ENCODE measurements at regions not wholly inside any gene's neighbourhood (a gene's known extent, or its start where the extent isn't known, plus 50 kb on each side); places are given as distances from the start of the nearest gene placed in this dataset.

- ATAC-seq (no peak), DNase-seq (ENCODE audit: low spot score) (no peak)
- Mint-ChIP-seq H3K27me3 (ENCODE audit: insufficient read depth, low read depth, poor library complexity) (peaks cover 8% of the 10 kb centered on the region), H3K9me3 (no peaks in the 10 kb centered on the region), H3K4me1 (peaks cover 8% of the 10 kb centered on the region), H3K4me3 (no peak overlapping the region), H3K36me3 (ENCODE audit: low read depth) (no peaks in the 10 kb centered on the region), H3K27ac (no peak overlapping the region)
- Histone ChIP-seq H3K4me1 (ENCODE audit: insufficient read depth) (no peaks in the 10 kb centered on the region), H3K27me3 (ENCODE audit: insufficient read depth) (no peaks in the 10 kb centered on the region), H3K4me2 (no peak overlapping the region), H3K4me3 (no peak overlapping the region), H3K79me2 (replicated peaks; ENCODE audit: insufficient read depth) (no peaks in the 10 kb centered on the region), H3K9me2 (ENCODE audit: insufficient read depth) (no peaks in the 10 kb centered on the region), H4K20me1 (replicated peaks; ENCODE audit: insufficient read depth) (no peaks in the 10 kb centered on the region), H3K27ac (ENCODE audit: low read depth) (no peak overlapping the region), H3F3A (replicated peaks; ENCODE audit: low read depth) (no peaks in the 10 kb centered on the region), H2AFZ (0 out of 2 replicates have a peak overlapping the region, but pooled peaks have one; percentile 23), H3K36me3 (ENCODE audit: insufficient read depth) (no peaks in the 10 kb centered on the region)
- TF ChIP-seq EZH2phosphoT487 (IDR thresholded peaks at IDR 0.05; ENCODE audit: unreplicated experiment): no peak
- no peak for TF ChIP-seq CREB1 (CRISPR knock-in tag; IDR thresholded peaks at IDR 0.05; ENCODE audit: low read depth)
- TF ChIP-seq, protein P1, sequence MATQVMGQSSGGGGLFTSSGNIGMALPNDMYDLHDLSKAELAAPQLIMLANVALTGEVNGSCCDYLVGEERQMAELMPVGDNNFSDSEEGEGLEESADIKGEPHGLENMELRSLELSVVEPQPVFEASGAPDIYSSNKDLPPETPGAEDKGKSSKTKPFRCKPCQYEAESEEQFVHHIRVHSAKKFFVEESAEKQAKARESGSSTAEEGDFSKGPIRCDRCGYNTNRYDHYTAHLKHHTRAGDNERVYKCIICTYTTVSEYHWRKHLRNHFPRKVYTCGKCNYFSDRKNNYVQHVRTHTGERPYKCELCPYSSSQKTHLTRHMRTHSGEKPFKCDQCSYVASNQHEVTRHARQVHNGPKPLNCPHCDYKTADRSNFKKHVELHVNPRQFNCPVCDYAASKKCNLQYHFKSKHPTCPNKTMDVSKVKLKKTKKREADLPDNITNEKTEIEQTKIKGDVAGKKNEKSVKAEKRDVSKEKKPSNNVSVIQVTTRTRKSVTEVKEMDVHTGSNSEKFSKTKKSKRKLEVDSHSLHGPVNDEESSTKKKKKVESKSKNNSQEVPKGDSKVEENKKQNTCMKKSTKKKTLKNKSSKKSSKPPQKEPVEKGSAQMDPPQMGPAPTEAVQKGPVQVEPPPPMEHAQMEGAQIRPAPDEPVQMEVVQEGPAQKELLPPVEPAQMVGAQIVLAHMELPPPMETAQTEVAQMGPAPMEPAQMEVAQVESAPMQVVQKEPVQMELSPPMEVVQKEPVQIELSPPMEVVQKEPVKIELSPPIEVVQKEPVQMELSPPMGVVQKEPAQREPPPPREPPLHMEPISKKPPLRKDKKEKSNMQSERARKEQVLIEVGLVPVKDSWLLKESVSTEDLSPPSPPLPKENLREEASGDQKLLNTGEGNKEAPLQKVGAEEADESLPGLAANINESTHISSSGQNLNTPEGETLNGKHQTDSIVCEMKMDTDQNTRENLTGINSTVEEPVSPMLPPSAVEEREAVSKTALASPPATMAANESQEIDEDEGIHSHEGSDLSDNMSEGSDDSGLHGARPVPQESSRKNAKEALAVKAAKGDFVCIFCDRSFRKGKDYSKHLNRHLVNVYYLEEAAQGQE (IDR thresholded peaks at IDR 0.05; ENCODE audit: unreplicated experiment): no peak
- TF ChIP-seq STAT1 (IDR thresholded peaks at IDR 0.05; ENCODE audit: unreplicated experiment): no peak
Measured at GRCh38 chr15:88741046-88741445, 62.2 kb upstream of the ACAN start.

DNA sequence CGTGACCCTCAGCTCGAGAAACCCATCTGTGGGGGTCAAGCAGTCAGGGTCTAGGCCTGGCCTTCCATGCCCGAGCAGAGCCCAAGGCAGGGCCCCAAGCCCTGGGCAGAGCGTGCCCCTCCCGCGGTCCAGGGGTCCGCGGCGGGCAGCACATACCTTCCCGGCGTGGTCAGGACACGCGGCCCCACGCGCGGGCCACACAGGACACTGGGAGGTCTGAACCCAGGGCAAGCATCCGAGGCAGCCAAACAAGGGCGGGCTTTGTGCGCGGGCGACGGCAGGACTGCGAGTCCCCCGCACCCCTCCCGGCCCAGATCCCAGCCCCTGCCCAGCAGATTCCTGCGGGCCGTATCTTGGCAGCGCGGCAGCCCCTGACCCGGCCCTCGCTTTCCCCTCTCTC lies 61.6 kb upstream of the ACAN start:
- Histone ChIP-seq H3K27ac (ENCODE audit: low read depth) (no peak overlapping the region), H3F3A (replicated peaks; ENCODE audit: low read depth) (no peaks in the 10 kb centered on the region), H3K36me3 (ENCODE audit: insufficient read depth) (no peaks in the 10 kb centered on the region), H3K4me2 (no peak overlapping the region), H3K79me2 (replicated peaks; ENCODE audit: insufficient read depth) (no peaks in the 10 kb centered on the region), H3K4me3 (no peak overlapping the region), H3K4me1 (ENCODE audit: insufficient read depth) (no peaks in the 10 kb centered on the region), H2AFZ (peak overlapping the region; percentile 94), H3K27me3 (ENCODE audit: insufficient read depth) (no peaks in the 10 kb centered on the region), H4K20me1 (replicated peaks; ENCODE audit: insufficient read depth) (no peaks in the 10 kb centered on the region), H3K9me2 (ENCODE audit: insufficient read depth) (no peaks in the 10 kb centered on the region)
- peaks cover 8% of the 10 kb centered on the region for H3K4me1 Mint-ChIP-seq
- ATAC-seq (peak; percentile 40; the same call in 1 of the 3 replicates), DNase-seq (ENCODE audit: low spot score) (peak; percentile 35)
- no peaks in the 10 kb centered on the region for H3K9me3 Mint-ChIP-seq
- peaks cover 8% of the 10 kb centered on the region for H3K27me3 Mint-ChIP-seq (ENCODE audit: insufficient read depth, low read depth, poor library complexity)
- H3K36me3 Mint-ChIP-seq (ENCODE audit: low read depth): no peaks in the 10 kb centered on the region
- no peak overlapping the region for H3K27ac Mint-ChIP-seq
- H3K4me3 Mint-ChIP-seq: no peak overlapping the region
- TF ChIP-seq STAT1 (IDR thresholded peaks at IDR 0.05; ENCODE audit: unreplicated experiment): no peak
- no peak for TF ChIP-seq JUNB (IDR thresholded peaks at IDR 0.05; ENCODE audit: unreplicated experiment)
- TF ChIP-seq, protein P2, sequence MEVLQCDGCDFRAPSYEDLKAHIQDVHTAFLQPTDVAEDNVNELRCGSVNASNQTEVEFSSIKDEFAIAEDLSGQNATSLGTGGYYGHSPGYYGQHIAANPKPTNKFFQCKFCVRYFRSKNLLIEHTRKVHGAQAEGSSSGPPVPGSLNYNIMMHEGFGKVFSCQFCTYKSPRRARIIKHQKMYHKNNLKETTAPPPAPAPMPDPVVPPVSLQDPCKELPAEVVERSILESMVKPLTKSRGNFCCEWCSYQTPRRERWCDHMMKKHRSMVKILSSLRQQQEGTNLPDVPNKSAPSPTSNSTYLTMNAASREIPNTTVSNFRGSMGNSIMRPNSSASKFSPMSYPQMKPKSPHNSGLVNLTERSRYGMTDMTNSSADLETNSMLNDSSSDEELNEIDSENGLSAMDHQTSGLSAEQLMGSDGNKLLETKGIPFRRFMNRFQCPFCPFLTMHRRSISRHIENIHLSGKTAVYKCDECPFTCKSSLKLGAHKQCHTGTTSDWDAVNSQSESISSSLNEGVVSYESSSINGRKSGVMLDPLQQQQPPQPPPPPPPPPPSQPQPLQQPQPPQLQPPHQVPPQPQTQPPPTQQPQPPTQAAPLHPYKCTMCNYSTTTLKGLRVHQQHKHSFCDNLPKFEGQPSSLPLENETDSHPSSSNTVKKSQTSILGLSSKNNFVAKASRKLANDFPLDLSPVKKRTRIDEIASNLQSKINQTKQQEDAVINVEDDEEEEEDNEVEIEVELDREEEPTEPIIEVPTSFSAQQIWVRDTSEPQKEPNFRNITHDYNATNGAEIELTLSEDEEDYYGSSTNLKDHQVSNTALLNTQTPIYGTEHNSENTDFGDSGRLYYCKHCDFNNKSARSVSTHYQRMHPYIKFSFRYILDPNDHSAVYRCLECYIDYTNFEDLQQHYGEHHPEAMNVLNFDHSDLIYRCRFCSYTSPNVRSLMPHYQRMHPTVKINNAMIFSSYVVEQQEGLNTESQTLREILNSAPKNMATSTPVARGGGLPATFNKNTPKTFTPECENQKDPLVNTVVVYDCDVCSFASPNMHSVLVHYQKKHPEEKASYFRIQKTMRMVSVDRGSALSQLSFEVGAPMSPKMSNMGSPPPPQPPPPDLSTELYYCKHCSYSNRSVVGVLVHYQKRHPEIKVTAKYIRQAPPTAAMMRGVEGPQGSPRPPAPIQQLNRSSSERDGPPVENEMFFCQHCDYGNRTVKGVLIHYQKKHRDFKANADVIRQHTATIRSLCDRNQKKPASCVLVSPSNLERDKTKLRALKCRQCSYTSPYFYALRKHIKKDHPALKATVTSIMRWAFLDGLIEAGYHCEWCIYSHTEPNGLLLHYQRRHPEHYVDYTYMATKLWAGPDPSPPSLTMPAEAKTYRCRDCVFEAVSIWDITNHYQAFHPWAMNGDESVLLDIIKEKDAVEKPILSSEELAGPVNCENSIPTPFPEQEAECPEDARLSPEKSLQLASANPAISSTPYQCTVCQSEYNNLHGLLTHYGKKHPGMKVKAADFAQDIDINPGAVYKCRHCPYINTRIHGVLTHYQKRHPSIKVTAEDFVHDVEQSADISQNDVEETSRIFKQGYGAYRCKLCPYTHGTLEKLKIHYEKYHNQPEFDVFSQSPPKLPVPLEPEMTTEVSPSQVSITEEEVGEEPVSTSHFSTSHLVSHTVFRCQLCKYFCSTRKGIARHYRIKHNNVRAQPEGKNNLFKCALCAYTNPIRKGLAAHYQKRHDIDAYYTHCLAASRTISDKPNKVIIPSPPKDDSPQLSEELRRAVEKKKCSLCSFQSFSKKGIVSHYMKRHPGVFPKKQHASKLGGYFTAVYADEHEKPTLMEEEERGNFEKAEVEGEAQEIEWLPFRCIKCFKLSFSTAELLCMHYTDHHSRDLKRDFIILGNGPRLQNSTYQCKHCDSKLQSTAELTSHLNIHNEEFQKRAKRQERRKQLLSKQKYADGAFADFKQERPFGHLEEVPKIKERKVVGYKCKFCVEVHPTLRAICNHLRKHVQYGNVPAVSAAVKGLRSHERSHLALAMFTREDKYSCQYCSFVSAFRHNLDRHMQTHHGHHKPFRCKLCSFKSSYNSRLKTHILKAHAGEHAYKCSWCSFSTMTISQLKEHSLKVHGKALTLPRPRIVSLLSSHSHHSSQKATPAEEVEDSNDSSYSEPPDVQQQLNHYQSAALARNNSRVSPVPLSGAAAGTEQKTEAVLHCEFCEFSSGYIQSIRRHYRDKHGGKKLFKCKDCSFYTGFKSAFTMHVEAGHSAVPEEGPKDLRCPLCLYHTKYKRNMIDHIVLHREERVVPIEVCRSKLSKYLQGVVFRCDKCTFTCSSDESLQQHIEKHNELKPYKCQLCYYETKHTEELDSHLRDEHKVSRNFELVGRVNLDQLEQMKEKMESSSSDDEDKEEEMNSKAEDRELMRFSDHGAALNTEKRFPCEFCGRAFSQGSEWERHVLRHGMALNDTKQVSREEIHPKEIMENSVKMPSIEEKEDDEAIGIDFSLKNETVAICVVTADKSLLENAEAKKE (CRISPR knock-in tag; IDR thresholded peaks at IDR 0.05): no peak
- no peak for TF ChIP-seq EZH2phosphoT487 (IDR thresholded peaks at IDR 0.05; ENCODE audit: unreplicated experiment)
- TF ChIP-seq, protein P3, sequence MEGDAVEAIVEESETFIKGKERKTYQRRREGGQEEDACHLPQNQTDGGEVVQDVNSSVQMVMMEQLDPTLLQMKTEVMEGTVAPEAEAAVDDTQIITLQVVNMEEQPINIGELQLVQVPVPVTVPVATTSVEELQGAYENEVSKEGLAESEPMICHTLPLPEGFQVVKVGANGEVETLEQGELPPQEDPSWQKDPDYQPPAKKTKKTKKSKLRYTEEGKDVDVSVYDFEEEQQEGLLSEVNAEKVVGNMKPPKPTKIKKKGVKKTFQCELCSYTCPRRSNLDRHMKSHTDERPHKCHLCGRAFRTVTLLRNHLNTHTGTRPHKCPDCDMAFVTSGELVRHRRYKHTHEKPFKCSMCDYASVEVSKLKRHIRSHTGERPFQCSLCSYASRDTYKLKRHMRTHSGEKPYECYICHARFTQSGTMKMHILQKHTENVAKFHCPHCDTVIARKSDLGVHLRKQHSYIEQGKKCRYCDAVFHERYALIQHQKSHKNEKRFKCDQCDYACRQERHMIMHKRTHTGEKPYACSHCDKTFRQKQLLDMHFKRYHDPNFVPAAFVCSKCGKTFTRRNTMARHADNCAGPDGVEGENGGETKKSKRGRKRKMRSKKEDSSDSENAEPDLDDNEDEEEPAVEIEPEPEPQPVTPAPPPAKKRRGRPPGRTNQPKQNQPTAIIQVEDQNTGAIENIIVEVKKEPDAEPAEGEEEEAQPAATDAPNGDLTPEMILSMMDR (conservative IDR thresholded peaks at IDR 0.05; ENCODE audit: low read depth in 2 of 2): no peak
- TF ChIP-seq ETS1 (IDR thresholded peaks at IDR 0.05): no peak
- no peak for TF ChIP-seq POLR2AphosphoS5 (IDR thresholded peaks at IDR 0.05; ENCODE audit: low read depth)
- no peak for TF ChIP-seq ZNF114 (CRISPR knock-in tag; IDR thresholded peaks at IDR 0.05)

All from GM23338 (cell line).